GM23248 (cell line): ENCODE measurements at regions not wholly inside any gene's neighbourhood (a gene's known extent, or its start where the extent isn't known, plus 50 kb on each side); places are given as distances from the start of the nearest gene placed in this dataset.

Experiments used
- EZH2 ChIP-seq: fragments of 200-600 bp; sonication (generic); IDR thresholded peaks from 2 replicates; pipeline ENCODE4 v1.6.1; 2018; ENCODE audit warnings: antibody characterized with exemption, mild to moderate bottlenecking; ENCODE audit not compliant: insufficient read depth, poor library complexity, severe bottlenecking
- EZH2phosphoT487 ChIP-seq: fragments of 200-600 bp; sonication (generic); IDR thresholded peaks from 2 replicates; pipeline ENCODE4 v1.6.1; 2018; ENCODE audit warnings: antibody characterized with exemption, moderate library complexity, mild to moderate bottlenecking, low read depth; ENCODE audit not compliant: insufficient read depth

GRCh38 chr3:5630406-5630805 lies 442.9 kb downstream of the EDEM1 start:
- no peak for TF ChIP-seq EZH2
- TF ChIP-seq EZH2phosphoT487, result no peak
